Activated CD4-positive, alpha-beta T cell treated with anti-CD3 and anti-CD28 coated beads, Interleukin-2, amount 50 U/mL, for 24 hours (primary cell): ENCODE measurements at regions not wholly inside any gene's neighbourhood (a gene's known extent, or its start where the extent isn't known, plus 50 kb on each side); places are given as distances from the start of the nearest gene placed in this dataset.
"Not testable (repeated sequence)": the region's sequence is repeated elsewhere in the genome, so short reads cannot be mapped to it uniquely, and the experiment has no call there.

Source experiments
- DNase-seq, 2 donors: peaks; one replicate each; pipeline ENCODE4 v3.0.0-alpha.2; 2020; ENCODE audit warnings: low read depth in 1 of 2, low spot score in 1 of 2

GRCh38 chr3:82122554-82123345, 361.3 kb upstream of the GBE1 start:
- DNase-seq = no peak

DNA sequence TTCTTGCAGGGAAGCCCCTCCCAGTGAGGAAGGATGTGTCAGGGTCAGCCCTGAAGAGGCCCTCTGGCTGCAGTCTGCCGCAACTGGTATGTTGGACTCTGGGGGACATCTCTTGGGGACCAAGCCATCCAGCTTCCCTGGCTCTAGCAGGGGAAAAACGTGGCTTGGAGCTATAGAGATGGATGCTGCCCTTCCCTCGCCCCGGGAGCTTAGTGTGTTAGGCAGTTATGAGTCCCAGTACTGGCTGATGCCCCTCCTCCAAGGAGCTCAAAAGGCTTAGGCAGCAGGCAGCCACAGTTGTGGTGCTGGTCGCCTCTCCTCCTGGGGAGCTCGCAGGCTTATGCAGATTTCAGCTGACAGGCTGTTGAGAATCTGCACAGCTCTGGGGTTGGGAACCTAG, 353.1 kb upstream of the GBE1 start:
- no peak for DNase-seq

DNA sequence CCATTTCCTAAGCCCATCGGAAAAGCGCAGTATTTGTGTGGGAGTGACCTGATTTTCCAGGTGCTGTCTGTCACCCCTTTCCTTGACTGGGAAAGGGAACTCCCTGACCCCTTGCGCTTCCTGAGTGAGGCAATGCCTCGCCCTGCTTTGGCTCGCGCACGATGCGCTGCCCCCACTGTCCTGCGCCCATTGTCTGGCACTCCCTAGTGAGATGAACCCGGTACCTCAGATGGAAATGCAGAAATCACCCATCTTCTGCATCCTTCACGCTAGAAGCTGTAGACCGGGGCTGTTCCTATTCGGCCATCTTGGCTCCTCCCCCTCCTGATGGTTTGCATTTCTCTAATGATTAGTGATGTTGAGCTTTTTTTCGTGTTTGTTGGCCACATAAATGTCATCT, 349.3 kb upstream of the GBE1 start:
- DNase-seq = not testable (repeated sequence)

GRCh38 chr3:82103241-82103640, 341.8 kb upstream of the GBE1 start:
- DNase-seq = no peak

DNA sequence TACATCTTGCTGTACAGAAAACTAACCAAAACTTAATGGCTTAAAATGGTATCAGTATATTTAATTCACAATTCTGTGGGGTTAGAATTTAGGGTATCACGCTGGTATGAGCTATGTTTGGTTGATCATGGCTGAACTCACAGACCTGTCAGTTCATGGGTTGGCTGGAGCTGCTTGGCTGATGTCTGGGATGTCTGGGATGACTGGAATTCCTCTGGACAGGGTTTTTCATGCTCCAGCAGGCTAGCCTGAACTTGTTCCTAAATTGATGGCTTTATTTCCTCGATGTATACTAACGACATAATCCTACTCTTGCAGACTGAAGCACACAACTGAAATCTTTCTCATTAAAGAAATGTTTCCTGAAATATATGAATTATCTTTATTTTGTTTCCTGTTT, 338.9 kb upstream of the GBE1 start:
- no peak for DNase-seq

DNA sequence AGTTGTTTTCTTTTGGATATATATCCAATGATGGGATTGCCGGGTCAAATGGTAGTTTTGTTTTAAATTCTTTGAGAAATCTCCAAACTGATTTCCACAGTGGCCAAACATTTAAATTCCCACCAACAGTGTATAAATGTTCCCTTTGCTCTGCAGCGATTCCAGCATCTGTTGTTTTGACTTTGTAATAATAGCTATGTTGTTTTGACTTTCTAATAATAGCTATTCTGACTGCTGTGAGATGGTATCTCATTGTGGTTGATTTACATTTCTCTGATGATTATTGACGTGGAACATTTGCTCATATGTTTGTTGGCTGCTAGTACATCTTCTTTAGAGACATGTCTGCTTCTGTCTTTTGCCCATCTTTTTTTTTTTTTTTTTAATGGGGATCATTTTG, 332.2 kb upstream of the GBE1 start:
- no peak for DNase-seq

DNA sequence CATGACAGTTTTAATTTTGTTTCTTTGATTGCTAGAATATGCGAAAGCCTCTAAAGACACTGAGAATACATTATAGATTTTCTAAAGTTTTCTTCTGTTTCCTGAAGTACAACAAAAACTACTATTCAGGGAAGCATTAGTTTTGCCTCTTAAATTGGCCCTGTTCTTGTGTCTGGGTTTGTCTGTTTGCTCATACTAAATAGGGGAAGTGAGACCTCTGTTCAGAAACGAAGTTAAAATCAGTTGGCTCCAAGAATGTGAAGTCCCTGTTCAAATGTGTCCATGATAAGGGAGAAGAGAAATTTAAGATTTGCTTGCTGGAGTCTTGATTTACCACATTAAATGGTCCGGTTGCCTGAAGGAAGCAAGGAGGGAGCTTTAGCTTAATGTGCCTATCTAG, 327.3 kb upstream of the GBE1 start:
- no peak for DNase-seq

DNA sequence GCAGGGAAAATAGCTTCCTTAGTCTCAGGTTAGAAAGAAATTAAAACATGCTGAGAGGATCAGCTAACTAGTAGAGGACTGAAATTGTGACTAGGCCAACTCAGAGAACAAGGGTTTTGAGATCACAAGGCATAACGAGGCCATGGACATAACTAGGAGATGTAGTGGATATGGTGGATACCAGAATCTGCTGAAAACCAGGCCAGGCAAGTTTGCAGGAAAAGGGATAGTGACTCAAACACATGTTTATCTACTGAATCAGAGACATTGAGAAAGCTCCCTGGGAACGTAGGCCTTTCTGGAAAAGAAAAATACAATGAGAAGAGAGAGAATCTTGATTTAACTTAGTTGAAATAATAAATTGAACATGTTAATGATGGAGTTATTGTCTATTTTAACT, 326.5 kb upstream of the GBE1 start:
- DNase-seq = no peak

- DNase-seq = no peak
Measured at GRCh38 chr3:82085851-82086475, 324.5 kb upstream of the GBE1 start.

DNA sequence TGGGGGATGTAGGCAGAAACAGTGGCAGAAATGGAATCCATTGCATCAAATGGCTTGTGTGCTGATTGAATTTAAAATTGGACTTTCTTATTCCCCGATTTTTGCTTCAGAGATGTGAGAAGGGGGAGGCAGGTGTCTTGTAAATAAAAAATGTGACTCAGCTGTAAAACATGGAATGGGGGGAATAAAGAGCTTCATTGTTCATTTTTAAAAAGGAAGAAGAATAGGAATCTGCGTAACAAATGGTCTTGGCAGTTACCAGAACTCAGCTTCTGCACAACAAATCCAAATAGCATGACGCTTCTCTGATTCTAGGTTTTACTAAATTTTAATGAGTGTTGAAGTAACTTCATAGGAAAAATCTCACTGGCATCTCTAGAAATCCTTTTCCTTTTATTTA, 323.9 kb upstream of the GBE1 start:
- DNase-seq = no peak

DNA sequence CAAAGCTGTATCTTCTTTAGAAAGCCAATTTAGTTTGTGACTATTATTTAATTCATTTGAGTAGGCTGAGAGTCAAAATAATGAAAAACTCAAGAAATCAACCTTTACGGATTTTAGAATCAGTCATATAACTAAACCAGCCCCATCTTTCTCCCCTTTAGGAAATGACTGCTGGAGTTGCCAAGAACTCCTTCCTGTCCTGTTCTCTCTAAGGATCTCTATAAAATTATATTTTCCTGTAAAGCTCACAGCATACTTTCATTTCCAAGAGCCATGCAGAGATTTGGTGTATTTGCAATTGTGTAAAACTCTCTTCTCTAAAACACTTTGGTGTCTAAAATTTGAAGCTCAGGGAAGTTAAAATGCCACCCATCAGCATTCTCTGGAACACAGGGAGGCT, 323.4 kb upstream of the GBE1 start:
- no peak for DNase-seq

GRCh38 chr3:82082796-82083195, 321.4 kb upstream of the GBE1 start:
- no peak for DNase-seq

DNA sequence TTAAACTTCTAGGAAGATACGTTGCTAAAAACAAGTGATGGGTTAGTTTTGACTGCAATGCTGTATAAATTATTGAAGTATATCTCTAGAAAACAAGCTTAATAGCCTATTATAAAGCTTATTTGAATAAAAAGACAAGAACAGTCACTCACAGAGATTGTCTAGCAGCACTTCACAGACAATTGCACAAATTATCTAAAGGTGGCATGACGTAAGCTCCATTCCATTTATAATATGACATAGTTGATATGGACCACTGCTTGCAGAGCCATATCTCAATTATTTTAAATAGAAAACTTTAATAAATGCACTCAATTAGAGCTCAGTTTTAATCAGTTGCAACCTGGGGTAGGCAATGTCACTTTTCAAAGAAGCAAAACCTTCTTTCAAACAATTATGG, 319.9 kb upstream of the GBE1 start:
- DNase-seq = no peak

DNA sequence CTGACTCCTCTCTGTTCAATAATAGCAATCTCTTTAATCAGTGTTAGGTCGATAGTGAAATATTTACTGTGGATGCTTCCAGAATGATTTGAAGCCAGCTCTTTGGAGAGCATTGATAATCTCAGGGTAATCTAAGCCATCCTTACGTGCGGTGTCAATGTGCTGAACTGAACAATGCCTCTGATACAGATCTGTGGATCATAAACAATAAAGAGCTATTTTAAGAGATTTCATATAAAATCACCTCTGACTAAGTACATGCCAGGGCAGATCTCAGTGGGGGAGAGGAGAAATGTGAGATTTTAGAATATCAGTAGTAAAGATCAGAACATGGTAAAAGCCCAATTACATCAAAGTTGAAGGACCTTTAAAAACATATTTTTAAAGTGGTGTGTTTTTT, 319.3 kb upstream of the GBE1 start:
- DNase-seq = no peak

- no peak for DNase-seq
Measured at GRCh38 chr3:82080261-82080660, 318.8 kb upstream of the GBE1 start.

DNA sequence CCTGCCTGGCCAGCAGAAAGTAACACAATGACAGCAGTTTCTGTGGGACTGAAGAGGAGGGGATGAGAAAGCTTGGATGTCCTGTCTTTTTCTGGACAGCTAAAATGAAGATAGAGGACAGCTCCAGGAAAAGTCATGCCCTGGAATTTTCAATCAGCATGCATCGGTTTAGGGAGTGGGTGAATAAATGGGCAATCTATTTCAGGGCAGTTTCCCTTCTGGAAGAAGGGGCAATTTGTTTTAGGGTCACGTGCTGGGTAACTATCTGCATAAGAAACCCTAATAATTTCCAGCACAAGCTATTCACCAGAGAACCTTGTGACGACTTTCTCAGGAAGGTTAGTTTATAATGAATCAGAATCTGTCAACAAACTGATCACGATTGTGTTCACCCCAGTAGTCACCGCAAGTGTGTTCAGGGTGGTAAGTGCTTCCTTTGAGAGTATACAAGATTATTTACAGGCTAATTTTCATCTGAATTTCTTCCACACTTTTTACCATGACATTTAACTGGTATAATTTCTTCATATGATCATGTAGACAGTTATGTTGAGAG, 318.0 kb upstream of the GBE1 start:
- no peak for DNase-seq

- no peak for DNase-seq
Measured at GRCh38 chr3:82078246-82078645, 316.8 kb upstream of the GBE1 start.

- no peak for DNase-seq
Measured at GRCh38 chr3:82067420-82067819, 306.0 kb upstream of the GBE1 start.

- no peak for DNase-seq
Measured at GRCh38 chr3:82058809-82059208, 297.4 kb upstream of the GBE1 start.

GRCh38 chr3:82055792-82056191, 294.3 kb upstream of the GBE1 start:
- no peak for DNase-seq

DNA sequence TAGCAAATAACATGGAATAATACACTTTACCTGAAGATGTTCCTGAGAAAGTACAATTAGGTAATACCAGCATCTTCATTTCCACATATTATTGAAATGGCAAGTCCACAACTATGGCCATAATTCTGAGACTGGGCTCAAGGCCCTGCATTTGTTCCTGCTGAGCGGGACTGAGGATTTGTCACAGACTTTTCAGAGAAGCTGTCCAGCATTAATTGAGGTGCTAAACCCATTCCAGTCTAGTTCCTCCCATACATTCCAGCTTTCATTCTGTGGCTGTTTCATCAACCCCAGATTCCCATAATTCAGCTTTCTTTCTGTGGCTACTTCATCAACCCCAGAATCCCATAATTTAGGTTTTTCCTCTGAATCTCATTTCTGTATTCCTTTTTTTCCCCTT, 293.4 kb upstream of the GBE1 start:
- DNase-seq = no peak

- DNase-seq = no peak
Measured at GRCh38 chr3:82053236-82053635, 291.8 kb upstream of the GBE1 start.

- DNase-seq = no peak
Measured at GRCh38 chr3:82050382-82050781, 288.9 kb upstream of the GBE1 start.
